ENCODE measurements at regions not wholly inside any gene's neighbourhood (a gene's known extent, or its start where the extent isn't known, plus 50 kb on each side); places are given as distances from the start of the nearest gene placed in this dataset.

DNA sequence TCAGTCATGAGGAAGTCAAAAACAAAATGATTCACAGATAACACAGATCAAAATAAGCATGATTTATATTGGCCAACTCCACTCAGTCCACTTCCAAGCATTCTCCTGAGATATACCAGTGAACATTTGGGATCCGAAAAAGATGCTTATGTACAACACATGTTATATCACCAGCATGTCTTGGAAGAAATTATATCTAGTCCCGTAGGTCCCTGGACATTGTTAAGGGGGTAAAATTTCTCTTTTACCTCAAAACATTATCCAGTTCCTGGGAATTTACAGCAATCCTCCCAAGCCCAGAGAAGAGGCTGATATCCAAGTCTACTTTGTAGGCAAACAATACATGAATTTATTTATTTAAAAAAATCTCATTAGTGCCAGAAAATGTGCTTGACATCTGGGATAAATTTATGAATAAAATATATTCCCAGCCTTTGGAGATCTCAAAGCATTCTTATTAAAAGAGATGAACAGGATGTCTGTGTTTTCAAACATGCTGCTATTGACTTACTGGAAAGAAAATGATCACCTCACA lies 582.2 kb upstream of the ZWINT start:
- DNase-seq = no peak

DNA sequence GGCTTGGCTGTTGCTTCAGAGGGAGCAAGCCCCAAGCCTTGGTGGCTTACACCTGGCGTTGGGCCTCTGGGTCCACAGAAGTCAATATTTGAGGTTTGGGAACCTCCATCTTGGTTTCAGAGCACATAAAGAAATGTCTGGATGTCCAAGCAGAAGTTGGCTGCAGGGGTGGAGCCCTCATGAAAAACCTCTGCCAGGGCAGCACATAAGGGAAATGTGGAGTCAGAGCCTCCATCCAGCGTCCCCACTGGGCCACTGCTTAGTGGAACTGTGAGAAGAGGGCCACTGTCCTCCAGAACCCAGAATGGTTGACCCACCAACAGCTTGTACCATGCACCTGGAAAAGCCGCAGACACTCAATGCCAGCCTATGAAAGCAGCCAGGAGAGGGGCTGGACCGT lies 573.5 kb upstream of the ZWINT start:
- DNase-seq = no peak

- DNase-seq = no peak
Observed at GRCh38 chr10:56928714-56929113, 567.7 kb upstream of the ZWINT start.

- DNase-seq = no peak
Observed at GRCh38 chr10:56927701-56928100, 566.6 kb upstream of the ZWINT start.

DNA sequence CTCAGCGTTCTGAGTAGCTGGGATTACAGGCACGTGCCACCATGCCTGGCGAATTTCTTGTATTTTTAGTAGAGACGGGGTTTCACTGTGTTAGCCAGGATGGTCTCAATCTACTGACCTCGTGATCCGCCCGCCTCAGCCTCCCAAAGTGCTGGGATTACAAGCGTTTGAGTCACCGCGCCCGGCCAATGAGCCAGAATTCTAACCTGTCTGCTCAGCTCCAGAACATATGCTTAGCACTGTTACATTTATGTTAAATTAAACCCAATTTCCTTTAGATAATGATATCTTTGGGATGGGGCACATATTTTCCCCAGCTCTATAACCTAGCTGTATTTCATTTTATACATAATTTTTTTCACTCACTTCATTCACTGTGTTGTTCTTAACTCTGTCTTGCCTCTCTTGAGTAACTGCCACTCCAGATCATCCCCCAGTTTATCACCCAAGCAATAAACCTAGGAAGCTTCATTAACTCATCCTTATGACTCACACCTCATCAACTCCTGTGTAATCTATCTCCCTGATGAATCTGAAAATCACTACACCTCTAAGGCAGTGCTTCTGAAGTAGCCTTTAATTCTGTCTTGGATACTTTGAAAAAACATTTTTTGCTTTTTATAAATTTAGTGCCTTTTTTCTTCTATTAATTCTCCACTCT lies 559.7 kb upstream of the ZWINT start:
- DNase-seq = no peak

DNA sequence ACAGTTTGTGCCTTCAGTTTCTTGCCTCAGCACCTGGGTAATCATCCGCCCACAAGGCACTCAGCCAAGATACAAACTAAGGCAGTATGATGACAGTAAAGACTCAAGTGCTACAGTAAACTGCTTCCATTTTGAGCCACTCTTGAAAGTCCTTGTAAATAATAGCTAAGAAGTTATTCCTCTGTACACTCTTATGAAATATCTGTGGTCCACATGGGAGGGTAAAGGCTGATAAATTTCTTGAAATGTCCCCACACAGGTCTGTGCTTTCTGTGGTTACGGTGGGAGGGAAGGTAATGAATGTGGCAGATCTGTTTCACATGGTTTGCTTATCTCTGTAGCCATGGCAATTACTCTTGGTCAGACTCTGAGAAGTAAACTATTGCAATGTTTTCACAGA lies 551.0 kb upstream of the ZWINT start:
- DNase-seq = no peak

DNA sequence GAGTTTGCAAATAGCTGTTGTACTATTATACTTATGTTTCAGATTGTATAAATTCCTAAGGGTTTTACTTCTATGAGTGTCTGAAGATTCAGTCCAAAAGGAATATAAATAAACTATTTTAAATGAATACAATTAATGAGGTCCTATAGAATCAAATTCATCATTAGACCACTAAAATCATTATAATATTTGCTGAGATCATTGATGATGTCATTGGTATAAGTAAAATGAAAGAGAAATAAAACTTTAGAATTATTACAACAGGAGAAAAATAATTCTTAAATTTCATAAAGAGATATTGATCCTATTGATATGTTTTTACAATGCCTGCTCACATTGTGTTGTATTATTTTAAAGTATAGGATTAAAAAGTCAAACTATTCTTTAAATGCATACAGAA lies 544.0 kb upstream of the ZWINT start:
- no peak for DNase-seq

DNA sequence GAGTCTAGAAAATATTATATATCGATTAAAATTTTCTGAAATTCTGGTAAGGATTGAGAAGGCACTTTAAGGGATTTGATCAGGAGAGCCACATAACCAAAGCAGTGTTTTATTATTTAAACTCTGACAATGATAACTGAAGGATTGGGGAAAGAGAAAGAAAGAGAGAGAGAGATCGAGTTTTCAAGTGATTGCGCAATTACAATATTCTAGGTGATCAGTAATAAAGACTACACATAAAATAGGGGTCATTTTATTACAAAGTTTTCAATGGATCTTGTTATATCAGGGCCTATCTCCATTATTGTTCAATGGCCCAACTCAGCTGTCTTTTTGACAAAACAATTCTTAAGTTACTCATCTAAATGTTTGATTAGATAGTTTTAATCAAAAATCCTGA lies 541.5 kb upstream of the ZWINT start:
- DNase-seq = no peak

DNA sequence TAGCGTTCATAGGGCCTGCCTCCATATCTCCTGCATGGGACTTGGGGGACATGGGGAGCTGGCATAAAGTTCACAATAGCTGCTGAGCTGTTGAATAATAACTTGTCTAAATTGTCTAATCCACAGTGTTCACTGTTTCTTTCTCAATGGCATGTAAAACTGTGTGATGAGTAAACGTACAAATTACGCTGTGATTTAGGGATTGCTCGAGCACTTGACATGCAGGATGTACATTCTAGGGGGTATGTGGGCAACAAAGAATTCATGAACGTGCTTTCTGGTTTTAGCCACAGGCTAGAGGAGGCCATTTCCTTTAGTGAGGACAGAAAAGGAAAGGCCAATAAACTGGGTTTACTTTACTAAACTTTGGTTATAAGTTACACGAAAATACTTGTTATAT lies 534.2 kb upstream of the ZWINT start:
- no peak for DNase-seq

DNA sequence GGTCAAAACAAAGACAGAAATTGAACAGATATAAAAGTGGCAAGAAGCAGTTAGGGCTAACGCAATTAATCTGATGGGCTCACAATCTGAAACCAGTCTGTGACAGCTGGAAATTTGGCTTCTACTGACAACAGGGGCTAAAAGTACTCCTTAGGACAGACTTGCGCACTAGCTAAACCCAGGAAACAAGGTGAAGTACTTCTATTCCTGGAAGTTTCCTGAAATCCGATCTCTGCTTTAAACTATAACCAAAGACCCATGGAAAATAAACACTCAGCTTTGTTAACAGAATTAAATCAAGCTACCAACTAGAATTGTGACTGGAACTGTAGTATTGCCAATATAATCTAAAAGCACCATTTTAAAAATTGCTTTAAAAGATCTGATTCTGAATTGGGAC lies 520.2 kb upstream of the ZWINT start:
- DNase-seq = no peak

DNA sequence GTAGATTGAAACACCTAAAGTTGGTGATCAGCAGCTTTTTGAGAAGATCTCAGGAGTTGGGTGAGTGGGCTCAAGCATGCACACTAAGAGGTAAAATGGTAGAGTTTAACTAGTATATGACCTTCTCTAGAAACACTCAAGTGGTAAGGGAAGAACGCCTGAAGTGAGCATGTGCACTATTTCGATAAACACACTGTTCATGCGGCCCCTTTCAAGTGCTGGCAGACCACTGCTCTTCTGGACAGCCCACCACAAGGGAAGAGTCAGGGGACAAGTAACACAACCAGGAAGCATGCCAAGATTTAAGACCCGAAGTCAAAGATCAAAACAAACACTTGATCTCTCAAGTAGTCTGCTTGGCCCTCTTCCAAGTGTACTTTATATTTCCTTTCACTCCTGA lies 519.5 kb upstream of the ZWINT start:
- no peak for DNase-seq

DNA sequence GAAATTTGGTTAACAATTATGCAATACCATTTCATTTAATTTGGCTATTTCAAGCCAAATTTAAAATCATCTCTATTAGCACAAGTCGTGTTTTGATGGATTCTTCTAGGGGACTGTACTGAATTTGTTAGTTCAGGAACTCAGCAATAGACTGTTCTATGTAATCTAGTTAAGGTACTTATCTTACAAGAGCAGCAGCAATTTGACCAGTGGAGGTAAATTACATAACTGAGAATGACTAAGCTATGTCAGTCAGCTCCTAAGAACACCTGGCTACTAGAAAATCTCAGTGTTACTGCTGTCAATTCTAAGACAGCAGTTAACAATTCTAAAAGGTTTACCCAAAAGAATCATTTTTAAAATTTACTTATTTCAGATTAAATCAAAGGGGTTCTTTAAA lies 513.9 kb upstream of the ZWINT start:
- DNase-seq = no peak

GRCh38 chr10:56871160-56871668 lies 510.2 kb upstream of the ZWINT start:
- no peak for DNase-seq

- DNase-seq = no peak
Observed at GRCh38 chr10:56867236-56867635, 506.2 kb upstream of the ZWINT start.

DNA sequence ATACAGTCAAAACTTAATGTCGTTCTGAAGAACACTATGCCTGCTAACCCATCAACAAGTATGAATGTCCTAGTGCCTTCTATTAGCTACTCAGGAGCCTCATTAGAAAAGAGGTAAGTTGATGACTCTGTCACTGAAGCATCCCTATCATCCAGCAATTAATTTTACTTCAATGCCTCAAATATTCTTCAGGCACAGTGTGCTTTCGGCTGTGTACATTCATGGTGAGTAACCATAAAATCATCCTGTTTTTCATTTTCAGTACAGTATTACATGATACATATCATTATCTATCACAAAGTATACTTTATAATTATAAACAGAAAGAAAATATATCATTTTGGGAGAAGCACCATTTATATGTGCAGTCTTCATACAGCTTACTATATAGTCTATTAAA lies 495.5 kb upstream of the ZWINT start:
- DNase-seq = no peak

DNA sequence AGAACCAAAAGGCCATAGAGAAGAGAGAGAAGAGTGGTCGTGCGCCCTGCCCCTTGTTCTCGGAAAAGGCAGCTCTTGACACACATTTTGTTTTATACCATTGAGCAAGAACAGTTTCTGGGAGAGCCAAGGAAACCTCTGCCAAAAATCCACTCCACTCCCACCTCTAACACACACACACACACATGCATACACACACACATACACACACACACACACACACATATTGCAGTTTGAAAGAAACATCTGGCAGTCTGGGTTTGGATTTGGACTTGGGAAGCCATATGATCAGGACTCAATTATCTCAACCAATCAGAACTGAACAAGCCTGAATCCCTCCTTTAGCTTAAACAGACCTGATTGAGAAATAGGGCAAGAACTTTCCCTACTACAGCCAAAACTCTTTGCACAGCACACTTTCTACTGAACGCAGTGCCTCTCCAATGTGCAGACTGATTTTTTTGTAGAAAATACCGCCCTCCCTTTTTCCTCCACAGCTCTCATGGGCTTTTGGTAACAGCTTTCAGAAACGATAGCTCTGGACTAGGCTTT lies 484.0 kb upstream of the ZWINT start:
- no peak for DNase-seq

- no peak for DNase-seq
Observed at GRCh38 chr10:56836659-56837058, 475.6 kb upstream of the ZWINT start.

GRCh38 chr10:56831681-56832080 lies 470.6 kb upstream of the ZWINT start:
- DNase-seq = no peak

GRCh38 chr10:56823849-56824248 lies 462.8 kb upstream of the ZWINT start:
- DNase-seq = no peak

DNA sequence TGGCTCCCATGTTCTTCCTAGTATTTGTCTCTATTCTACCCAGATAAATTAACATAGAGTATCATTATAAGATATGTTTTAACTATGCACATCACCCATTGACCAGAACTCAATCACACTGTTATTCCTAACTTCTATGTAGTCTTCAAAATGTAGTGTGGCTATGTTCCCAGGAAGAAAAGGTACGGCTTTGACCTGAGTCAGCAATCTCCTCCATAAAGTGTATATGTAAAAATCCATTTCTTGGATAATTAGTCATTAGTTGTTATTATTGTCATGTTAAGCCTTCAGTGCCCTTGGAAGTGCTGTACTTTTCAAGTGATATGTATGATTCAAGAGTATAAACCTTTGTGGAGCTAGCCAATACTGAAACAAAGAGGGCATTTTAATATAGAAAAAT lies 444.0 kb upstream of the ZWINT start:
- no peak for DNase-seq

DNA sequence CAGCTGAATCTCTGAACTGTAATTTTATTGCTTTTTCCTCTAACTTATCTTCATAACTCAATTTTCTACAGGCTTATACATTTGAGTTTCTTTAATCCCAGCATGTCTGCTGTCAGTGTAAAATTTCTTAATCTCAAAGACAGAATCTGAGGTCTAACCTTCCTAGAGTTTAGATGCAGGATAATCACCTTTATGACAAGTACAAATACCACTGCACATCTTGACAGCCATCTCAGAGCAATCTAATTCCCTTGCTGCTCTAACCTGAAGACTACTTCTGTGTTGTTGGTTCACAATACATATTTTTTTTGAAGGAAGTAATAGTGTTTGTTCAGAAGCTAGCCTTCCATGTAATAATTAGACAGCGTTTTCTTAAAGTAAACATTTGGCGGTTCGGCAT lies 424.2 kb upstream of the ZWINT start:
- no peak for DNase-seq

DNA sequence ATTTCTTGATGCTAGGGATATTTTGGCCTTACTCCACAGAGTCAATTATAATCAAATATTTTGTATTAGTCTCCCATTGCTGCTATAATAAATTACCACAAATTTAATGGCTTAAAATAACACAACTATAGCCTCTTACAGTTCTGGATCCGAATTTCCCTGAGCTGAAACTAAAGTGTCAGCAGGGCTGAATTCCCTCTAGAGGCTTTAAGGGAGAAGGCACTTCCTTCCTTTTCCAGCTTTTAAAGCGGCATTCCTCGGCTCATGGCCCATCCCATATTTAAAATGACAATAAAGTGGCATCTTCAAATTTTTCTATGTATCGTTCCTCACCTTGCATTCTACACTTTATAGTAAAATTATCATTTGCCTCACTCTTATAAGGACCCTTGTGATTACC lies 421.4 kb upstream of the ZWINT start:
- no peak for DNase-seq

- DNase-seq = no peak
Observed at GRCh38 chr10:56771343-56771742, 410.3 kb upstream of the ZWINT start.

GRCh38 chr10:56763090-56763489 lies 402.0 kb upstream of the ZWINT start:
- DNase-seq = no peak

GRCh38 chr10:56745490-56745889 lies 384.4 kb upstream of the ZWINT start:
- DNase-seq = no peak
